Neural progenitor cell (in vitro differentiated cells): ENCODE measurements at regions not wholly inside any gene's neighbourhood (a gene's known extent, or its start where the extent isn't known, plus 50 kb on each side); places are given as distances from the start of the nearest gene placed in this dataset.

ENCODE experiments used
- EZH2 ChIP-seq: fragments of 200-600 bp; sonication (generic); IDR thresholded peaks from 2 replicates; pipeline ENCODE4 v1.6.1; 2017; ENCODE audit warnings: antibody characterized with exemption, mild to moderate bottlenecking, moderate library complexity
- EZH2phosphoT487 ChIP-seq: fragments of 200-600 bp; sonication (generic); IDR thresholded peaks from 2 replicates; pipeline ENCODE4 v1.6.1; 2017; ENCODE audit warnings: antibody characterized with exemption
- TF ChIP-seq, protein P1 (sequence below): fragments of 200-600 bp; sonication (generic); IDR thresholded peaks from 2 replicates; pipeline ENCODE4 v1.5.1; 2017; ENCODE audit warnings: antibody characterized with exemption, mild to moderate bottlenecking

DNA sequence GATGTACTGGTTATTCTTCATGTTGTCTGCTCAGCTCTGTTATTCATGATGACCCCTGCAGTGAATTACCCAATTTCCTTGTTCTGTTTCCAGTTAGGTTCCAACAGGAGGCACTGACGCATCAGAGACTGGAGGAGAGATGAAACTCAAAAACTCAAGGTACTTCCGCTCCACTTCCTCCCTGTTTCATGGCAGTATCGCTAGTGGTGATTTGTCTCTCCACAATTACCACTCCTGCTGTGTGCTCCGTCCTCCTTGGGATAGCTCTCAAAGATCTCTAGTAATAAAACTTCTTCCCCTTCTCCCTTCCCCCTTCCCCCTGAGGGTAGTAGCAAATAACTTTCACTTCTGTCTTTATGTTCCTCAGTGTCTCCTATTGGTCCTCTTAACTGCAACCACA, 107.4 kb upstream of the ABCB5 start:
- no peak for TF ChIP-seq EZH2
- TF ChIP-seq, protein P1, sequence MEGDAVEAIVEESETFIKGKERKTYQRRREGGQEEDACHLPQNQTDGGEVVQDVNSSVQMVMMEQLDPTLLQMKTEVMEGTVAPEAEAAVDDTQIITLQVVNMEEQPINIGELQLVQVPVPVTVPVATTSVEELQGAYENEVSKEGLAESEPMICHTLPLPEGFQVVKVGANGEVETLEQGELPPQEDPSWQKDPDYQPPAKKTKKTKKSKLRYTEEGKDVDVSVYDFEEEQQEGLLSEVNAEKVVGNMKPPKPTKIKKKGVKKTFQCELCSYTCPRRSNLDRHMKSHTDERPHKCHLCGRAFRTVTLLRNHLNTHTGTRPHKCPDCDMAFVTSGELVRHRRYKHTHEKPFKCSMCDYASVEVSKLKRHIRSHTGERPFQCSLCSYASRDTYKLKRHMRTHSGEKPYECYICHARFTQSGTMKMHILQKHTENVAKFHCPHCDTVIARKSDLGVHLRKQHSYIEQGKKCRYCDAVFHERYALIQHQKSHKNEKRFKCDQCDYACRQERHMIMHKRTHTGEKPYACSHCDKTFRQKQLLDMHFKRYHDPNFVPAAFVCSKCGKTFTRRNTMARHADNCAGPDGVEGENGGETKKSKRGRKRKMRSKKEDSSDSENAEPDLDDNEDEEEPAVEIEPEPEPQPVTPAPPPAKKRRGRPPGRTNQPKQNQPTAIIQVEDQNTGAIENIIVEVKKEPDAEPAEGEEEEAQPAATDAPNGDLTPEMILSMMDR, result peak; percentile 21
- TF ChIP-seq EZH2phosphoT487, result no peak
